HG03060 (cell line): ENCODE measurements at regions not wholly inside any gene's neighbourhood (a gene's known extent, or its start where the extent isn't known, plus 50 kb on each side); places are given as distances from the start of the nearest gene placed in this dataset.
"Not testable (repeated sequence)": the region's sequence is repeated elsewhere in the genome, so short reads cannot be mapped to it uniquely, and the experiment has no call there.

Source experiments
- ATAC-seq: cut with Tn5 transposase; IDR thresholded peaks from one replicate; pipeline ENCODE4 v1.9.1; 2021; ENCODE audit warnings: low read depth, moderate number of reproducible peaks; ENCODE audit not compliant: unreplicated experiment

DNA sequence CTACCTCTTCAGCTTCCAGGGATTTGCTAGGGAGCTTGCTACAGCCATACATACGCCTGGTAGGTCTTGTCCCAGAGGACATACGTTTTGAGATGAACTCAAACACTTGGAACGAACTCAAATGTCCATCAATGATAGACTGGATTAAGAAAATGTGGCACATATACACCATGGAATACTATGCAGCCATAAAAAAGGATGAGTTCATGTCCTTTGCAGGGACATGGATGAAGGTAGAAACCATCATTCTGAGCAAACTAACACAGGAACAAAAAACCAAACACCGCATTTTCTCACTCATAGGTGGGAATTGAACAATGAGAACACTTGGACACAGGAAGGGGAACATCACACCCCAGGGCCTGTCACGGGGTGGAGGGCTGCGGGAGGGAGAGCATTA is 68.6 kb upstream of the SGK1 start:
- ATAC-seq: not testable (repeated sequence)

DNA sequence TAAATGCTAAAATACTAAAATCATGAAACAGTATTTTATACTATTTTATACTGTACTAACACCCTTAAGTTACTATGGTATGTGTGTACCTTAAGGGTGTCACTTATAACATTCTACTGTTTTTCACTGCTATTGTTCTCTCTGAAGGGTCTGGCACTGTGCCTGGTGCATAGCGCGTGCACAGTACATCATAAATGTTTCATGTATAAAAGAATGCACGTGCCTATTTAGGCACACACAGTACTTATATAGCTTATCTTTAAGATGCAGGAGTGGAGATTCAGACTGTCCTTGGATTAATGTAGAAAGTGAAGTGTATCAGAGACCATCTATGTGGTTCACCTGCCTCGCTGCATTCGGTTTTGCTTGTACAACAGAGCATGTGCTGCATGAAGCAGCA is 64.0 kb upstream of the SGK1 start:
- ATAC-seq: no peak

DNA sequence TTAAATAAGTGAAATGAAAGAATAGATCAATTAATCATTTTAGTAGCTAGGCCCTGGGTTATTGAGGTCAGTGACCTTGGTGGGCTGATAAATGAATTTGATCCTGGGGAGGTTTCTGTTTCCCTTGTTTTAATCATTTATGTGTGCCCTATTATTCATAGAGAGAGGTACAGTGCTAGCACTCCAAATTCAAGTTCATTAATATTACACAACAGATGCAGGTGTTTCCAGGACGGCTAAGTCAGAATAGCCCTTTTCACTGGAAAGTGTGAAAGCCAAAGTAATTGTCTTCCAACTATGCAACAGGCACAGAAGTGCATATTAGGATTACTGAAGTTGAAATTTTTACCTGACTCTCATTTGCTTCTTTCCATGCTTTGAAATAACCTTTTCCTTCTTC is 61.7 kb upstream of the SGK1 start:
- no peak for ATAC-seq

DNA sequence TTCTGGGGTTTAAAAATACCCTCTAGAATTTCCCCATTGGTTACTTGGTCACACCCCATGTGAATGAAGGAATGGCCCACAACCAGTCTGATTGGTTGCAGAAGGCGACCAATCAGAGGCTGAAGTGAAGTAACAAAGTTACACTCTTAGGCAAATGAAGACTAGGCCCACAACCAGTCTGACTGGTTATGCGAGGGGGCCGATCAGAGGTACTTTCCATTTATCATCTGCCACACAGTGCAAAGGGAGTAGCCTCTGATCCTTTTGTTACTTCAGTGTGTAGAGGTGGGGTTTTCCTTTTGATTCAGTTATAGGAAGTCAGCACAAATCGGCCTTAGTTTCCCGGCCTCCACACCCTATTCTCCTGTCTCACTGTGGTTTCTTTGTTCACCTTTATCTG is 61.2 kb upstream of the SGK1 start:
- ATAC-seq: peak; percentile 97

DNA sequence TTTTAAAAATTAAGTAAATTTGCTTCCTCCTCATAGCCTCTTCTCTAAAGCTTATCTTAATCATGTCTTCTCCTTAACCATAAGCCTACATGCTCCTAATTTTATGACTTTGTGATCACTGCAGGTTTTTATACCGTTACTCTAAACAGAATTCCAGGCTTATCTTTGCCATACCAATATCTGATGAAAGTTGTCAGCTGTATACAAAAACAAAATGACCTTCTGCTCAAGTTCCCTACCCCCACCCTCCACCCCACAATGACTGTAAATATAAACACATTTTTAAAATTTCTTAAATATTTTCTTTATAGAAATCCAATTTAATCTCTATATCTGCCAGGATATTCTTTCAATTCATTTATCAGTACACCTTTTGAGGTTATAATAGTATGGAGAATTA is 60.5 kb upstream of the SGK1 start:
- ATAC-seq: no peak

DNA sequence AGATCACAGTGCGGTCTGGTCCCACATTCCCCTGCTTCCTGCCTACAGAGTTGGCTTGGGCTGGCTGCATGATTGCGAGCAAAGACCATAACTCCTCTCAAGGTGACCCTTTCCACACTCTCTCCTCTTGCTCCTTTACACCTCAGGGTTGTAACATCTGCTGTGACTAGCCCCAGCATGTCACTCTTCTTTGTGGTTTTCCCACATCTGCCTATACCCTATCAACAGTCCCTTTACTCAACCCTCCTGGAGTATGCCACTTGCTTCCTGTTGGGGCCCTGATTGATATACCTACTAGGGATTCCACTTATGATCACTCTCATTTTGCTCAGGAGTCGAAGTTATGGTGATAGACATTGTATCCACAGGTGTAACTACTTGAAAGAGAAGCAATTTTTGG is 58.9 kb upstream of the SGK1 start:
- no peak for ATAC-seq

DNA sequence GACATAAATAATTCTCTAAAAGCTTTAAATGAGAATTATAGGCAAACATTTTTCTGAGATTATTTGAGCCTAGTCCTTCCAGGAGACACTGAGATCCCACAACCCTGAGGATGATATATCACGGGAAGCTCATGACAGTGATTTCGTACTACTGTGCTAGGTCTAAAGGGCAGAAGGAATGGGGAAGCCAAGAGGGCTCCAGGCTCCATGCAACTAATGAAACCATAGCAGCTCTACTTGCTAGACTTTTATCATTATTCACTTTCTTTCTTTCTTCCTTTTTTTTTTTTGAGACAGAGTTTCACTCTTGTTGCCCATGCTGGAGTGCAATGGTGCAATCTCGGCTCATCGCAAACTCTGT is 57.3 kb upstream of the SGK1 start:
- no peak for ATAC-seq

DNA sequence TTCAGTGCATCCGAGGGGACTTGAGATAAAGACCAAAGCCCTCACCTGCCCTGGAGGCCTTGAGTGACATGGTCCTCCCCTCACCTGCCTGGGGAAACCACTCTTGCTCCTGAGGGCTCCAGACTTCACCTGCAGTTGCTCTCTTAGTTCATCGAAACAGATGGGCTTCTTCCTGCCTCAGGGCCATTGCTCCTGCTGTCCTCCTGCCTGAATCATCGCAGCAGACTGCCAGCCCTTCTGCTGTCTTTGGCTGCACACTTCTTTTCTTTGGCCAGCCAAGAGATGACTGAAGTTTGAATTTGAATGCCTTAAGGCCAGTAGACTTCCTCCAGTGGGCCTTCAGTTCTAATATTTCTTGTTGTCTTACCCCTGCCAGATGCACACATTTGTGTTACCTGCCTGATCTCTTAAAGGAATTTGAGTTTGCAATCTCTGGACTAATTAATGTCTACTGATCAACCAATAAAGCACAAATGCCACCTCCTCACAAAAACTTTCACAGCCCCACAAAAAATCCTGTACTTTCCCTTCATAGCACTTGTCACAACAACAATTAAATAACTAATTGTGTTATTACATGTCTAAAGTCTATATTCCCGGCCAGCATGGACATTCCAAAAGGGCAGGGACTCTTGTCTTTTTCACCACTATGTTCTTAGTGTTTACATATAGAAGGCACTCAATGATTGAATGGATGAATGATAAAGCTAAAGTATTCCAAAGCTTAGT is 56.7 kb upstream of the SGK1 start:
- ATAC-seq: no peak

DNA sequence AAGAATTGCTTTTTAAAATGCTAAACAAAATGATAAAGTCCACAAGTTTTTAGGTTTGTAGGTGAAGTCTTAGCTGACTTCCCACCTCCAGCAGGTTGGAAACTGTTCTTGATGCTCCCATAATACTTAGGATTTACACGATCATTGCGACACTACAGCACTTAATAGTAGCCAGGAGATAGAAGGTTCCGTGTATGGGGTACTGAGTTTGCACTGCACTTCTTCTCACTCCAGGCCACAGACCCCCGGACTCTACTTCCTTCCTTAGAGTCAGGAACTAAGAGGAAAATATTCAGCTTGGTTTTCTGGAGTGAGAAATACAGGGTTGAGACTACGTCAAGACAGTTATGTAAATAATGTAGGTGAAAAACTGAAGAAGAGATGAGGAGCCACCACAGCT is 56.1 kb upstream of the SGK1 start:
- no peak for ATAC-seq

DNA sequence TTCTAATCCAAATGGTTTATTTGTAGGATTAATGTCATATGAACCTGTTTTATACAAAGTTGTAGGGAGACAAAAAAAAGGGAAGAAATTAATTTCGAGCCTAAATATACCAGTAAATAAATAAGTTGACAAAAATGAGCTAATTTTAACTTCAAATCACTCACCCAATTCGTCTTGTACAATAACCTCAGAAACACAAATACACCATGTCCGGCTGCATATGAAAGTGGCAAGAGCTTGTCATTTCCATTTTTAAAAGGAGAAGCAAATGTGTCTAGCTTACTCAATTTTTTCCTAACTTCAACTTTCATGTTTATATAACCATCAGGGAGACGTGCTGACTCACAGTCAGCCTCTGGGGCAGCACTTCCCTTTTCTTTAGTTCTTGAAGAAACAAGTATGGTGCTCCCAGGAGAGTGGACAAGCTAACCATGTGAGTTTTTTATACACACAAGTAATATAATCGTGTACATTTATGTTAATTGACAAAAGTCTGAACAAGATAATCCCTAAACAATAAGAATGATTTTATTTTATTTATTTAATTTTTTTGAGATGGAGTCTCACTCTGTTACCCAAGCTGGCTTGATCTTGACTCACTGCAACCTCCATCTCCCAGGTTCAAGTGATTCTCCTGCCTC is 55.5 kb upstream of the SGK1 start:
- ATAC-seq: peak; percentile 86

DNA sequence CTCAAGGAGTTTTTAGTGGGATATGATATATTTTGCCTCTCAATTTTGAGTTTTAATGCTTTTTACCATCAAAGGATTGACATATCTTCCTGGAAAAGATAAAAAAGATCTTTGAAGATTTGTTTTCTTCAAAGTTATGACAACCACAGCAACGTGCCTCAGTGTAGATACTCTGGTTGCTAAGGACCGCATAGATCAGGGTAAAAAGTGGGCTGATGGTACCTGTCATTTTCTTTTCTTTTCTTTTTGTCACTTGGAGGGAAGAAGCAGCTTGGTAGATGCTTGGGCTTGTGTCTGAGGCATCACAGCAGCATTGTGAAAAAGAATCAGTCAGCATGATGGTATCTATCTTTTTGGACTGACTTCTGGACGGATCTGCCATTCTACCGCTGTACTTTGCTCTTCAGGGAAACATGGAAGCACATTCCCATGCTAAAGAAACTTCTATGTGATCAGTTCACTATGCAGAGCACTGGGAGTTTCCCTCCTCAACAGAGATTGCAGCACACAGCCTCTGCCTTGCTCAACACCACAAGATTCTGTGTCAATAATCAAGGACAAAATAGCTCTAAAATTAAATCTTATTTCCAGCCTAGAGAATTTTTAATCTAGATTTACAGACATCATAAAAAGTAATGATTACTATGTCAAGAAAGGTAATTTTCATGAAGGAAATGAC is 54.8 kb upstream of the SGK1 start:
- ATAC-seq: no peak

DNA sequence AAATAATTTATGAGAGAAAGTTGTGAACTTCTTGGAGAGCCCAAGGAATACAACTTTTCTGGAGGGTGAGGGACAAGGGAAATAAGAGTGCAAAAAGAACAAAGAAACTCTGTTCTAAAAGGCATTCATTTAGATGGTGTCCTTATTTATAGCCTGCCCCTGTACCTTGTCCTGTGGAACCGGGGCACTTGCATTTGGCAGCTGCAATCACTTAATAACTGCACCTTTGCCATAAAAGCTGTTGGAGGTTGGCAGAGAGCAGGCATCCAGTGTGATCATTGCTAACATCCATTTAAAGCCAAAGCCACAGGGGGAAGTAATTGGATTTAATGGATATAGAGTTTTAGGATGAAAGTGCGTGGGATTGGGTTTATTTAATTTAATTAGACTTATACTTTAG is 50.8 kb upstream of the SGK1 start:
- no peak for ATAC-seq
